ENCODE measurements at regions not wholly inside any gene's neighbourhood (a gene's known extent, or its start where the extent isn't known, plus 50 kb on each side); places are given as distances from the start of the nearest gene placed in this dataset.

GRCh38 chrX:132272826-132273225 lies 53.6 kb upstream of the RAP2C start:
- H3K27me3 Mint-ChIP-seq (ENCODE audit: low read depth), result peaks cover 2% of the 10 kb centered on the region; the same call in 1 of the 2 replicates
- DNase-seq (ENCODE audit: low spot score) (no peak), ATAC-seq (no peak)
- no peak overlapping the region for H3K27ac Mint-ChIP-seq
- ChIA-PET CTCF (interaction anchor here (1.1 kb wide), 1 partner anchor 20 kb away, joined by 3 read pairs; no protein-coding TSS in a partner anchor), POLR2A (no interaction called here)
- no peak for TF ChIP-seq USF2 (CRISPR knock-in tag; IDR thresholded peaks at IDR 0.05)
- no peak for TF ChIP-seq E2F1 (CRISPR knock-in tag; IDR thresholded peaks at IDR 0.05)
- TF ChIP-seq, protein P1, sequence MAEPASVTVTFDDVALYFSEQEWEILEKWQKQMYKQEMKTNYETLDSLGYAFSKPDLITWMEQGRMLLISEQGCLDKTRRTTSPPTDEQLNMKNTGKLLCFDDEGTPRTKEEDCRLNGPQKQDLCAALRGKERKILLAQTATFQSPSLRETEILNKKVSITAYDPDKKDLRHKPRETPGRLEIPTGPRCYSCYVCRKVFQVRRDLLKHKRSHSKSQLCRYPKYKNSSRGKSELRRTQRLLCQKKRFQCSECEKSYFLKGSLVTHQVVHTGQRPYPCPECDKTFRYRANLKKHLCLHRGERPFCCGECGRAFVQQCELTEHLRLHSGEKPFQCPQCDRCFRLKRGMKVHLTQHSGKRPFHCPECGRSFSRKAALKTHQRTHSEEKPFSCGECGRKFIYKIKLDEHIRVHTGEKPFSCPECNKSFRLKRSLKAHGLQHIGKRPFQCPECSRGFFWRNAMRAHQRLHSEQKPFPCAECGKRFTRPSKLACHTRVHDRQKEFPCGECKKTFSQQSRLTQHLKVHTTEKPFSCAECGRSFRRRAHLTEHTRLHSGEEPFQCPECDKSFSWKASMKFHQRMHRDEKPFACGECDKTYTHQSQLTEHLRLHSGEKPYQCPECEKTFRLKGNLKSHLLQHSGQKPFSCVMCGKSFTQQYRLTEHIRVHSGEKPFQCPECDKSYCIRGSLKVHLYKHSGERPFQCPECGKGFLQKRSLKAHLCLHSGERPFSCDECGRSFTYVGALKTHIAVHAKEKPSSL (CRISPR knock-in tag; conservative IDR thresholded peaks at IDR 0.05), result no peak
- TF ChIP-seq E2F4 (CRISPR knock-in tag; IDR thresholded peaks at IDR 0.05; ENCODE audit: borderline replicate concordance, low read depth), result no peak
- TF ChIP-seq, protein P2, sequence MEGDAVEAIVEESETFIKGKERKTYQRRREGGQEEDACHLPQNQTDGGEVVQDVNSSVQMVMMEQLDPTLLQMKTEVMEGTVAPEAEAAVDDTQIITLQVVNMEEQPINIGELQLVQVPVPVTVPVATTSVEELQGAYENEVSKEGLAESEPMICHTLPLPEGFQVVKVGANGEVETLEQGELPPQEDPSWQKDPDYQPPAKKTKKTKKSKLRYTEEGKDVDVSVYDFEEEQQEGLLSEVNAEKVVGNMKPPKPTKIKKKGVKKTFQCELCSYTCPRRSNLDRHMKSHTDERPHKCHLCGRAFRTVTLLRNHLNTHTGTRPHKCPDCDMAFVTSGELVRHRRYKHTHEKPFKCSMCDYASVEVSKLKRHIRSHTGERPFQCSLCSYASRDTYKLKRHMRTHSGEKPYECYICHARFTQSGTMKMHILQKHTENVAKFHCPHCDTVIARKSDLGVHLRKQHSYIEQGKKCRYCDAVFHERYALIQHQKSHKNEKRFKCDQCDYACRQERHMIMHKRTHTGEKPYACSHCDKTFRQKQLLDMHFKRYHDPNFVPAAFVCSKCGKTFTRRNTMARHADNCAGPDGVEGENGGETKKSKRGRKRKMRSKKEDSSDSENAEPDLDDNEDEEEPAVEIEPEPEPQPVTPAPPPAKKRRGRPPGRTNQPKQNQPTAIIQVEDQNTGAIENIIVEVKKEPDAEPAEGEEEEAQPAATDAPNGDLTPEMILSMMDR (IDR thresholded peaks at IDR 0.05), result no peak
- no peak for TF ChIP-seq TEAD1 (CRISPR knock-in tag; IDR thresholded peaks at IDR 0.05)
- no peak for TF ChIP-seq ZNF232 (CRISPR knock-in tag; IDR thresholded peaks at IDR 0.05)
- no peak for TF ChIP-seq ZSCAN18 (CRISPR knock-in tag; IDR thresholded peaks at IDR 0.05)
- TF ChIP-seq, protein P3, sequence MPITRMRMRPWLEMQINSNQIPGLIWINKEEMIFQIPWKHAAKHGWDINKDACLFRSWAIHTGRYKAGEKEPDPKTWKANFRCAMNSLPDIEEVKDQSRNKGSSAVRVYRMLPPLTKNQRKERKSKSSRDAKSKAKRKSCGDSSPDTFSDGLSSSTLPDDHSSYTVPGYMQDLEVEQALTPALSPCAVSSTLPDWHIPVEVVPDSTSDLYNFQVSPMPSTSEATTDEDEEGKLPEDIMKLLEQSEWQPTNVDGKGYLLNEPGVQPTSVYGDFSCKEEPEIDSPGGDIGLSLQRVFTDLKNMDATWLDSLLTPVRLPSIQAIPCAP (CRISPR knock-in tag; IDR thresholded peaks at IDR 0.05), result no peak
- TF ChIP-seq HMGXB4 (CRISPR knock-in tag; IDR thresholded peaks at IDR 0.05), result no peak
- no peak for TF ChIP-seq FOXJ3 (CRISPR knock-in tag; IDR thresholded peaks at IDR 0.05; ENCODE audit: borderline replicate concordance)
- TF ChIP-seq JAZF1 (CRISPR knock-in tag; IDR thresholded peaks at IDR 0.05), result no peak
- no peak for TF ChIP-seq SMAD3 (CRISPR knock-in tag; IDR thresholded peaks at IDR 0.05; ENCODE audit: borderline replicate concordance)
- TF ChIP-seq GABPB1 (CRISPR knock-in tag; IDR thresholded peaks at IDR 0.05), result no peak
- no peak for TF ChIP-seq OVOL2 (CRISPR knock-in tag; IDR thresholded peaks at IDR 0.05; ENCODE audit: borderline replicate concordance)
- TF ChIP-seq PRRX2 (CRISPR knock-in tag; IDR thresholded peaks at IDR 0.05), result no peak
- TF ChIP-seq NFYB (CRISPR knock-in tag; conservative IDR thresholded peaks at IDR 0.05; ENCODE audit: low read depth), result no peak
- H3K4me3 Mint-ChIP-seq, result no peak overlapping the region
- no peaks in the 10 kb centered on the region for H3K36me3 Mint-ChIP-seq
- H3K9me3 Mint-ChIP-seq, result no peaks in the 10 kb centered on the region
- peaks cover 2% of the 10 kb centered on the region for H3K4me1 Mint-ChIP-seq

All from WTC11 (cell line).